ENCODE measurements at regions not wholly inside any gene's neighbourhood (a gene's known extent, or its start where the extent isn't known, plus 50 kb on each side); places are given as distances from the start of the nearest gene placed in this dataset.

GRCh38 chr5:125004009-125004408 lies 257.6 kb upstream of the ZNF608 start:
- DNase-seq = no peak

- peak; percentile 56 to 70 for DNase-seq
Observed at GRCh38 chr5:125005266-125005665, 258.8 kb upstream of the ZNF608 start.

- DNase-seq = no peak
Observed at GRCh38 chr5:125006011-125006685, 259.7 kb upstream of the ZNF608 start.

GRCh38 chr5:125010356-125010755 lies 263.9 kb upstream of the ZNF608 start:
- DNase-seq = no peak

- DNase-seq = no peak
Observed at GRCh38 chr5:125011014-125011413, 264.6 kb upstream of the ZNF608 start.

- DNase-seq = no peak
Observed at GRCh38 chr5:125011419-125011818, 265.0 kb upstream of the ZNF608 start.

- no peak for DNase-seq
Observed at GRCh38 chr5:125011947-125012346, 265.5 kb upstream of the ZNF608 start.

- DNase-seq = no peak
Observed at GRCh38 chr5:125012727-125013451, 266.4 kb upstream of the ZNF608 start.

- DNase-seq = no peak
Observed at GRCh38 chr5:125014202-125014601, 267.8 kb upstream of the ZNF608 start.

- no peak for DNase-seq
Observed at GRCh38 chr5:125017796-125018195, 271.4 kb upstream of the ZNF608 start.

GRCh38 chr5:125023673-125024072 lies 277.2 kb upstream of the ZNF608 start:
- DNase-seq = no peak

- DNase-seq = peak; percentile 45 to 57
Observed at GRCh38 chr5:125026867-125027731, 280.7 kb upstream of the ZNF608 start.

- DNase-seq = no peak
Observed at GRCh38 chr5:125032286-125032685, 285.8 kb upstream of the ZNF608 start.

- no peak for DNase-seq
Observed at GRCh38 chr5:125033602-125034001, 287.2 kb upstream of the ZNF608 start.

- DNase-seq = no peak
Observed at GRCh38 chr5:125034331-125034730, 287.9 kb upstream of the ZNF608 start.

GRCh38 chr5:125036494-125036893 lies 290.1 kb upstream of the ZNF608 start:
- no peak for DNase-seq

GRCh38 chr5:125037020-125037419 lies 290.6 kb upstream of the ZNF608 start:
- DNase-seq = no peak

GRCh38 chr5:125037530-125037929 lies 291.1 kb upstream of the ZNF608 start:
- no peak for DNase-seq

- no peak for DNase-seq
Observed at GRCh38 chr5:125038477-125038876, 292.0 kb upstream of the ZNF608 start.

- DNase-seq = no peak
Observed at GRCh38 chr5:125041798-125042197, 295.4 kb upstream of the ZNF608 start.

GRCh38 chr5:125042261-125042890 lies 295.9 kb upstream of the ZNF608 start:
- DNase-seq = no peak

- peak in 1 of 2 donors; percentile 11 for DNase-seq
Observed at GRCh38 chr5:125043781-125044391, 297.4 kb upstream of the ZNF608 start.

Measured in right lung (tissue), 2 donors.